Sigmoid colon (tissue), 4 donors: ENCODE measurements at regions not wholly inside any gene's neighbourhood (a gene's known extent, or its start where the extent isn't known, plus 50 kb on each side); places are given as distances from the start of the nearest gene placed in this dataset.
"Not testable (repeated sequence)": the region's sequence is repeated elsewhere in the genome, so short reads cannot be mapped to it uniquely, and the experiment has no call there.

Experiments
- CTCF ChIP-seq, 4 experiments: fragments of 450-650 bp in 3 of 4; fragments of 200-600 bp in 1 of 4; IDR thresholded peaks; one replicate each; pipeline ENCODE4 v1.5.1; 2016 to 2019; ENCODE audit warnings: antibody characterized with exemption in 4 of 4, mild to moderate bottlenecking in 3 of 4, moderate library complexity in 2 of 4
- EP300 ChIP-seq, 4 donors: sonication (generic); formaldehyde crosslinking; IDR thresholded peaks; one replicate each; pipeline ENCODE4 v1.6.1; 2017; ENCODE audit warnings: antibody characterized with exemption in 4 of 4
- POLR2A ChIP-seq, 2 donors: fragments of 450-650 bp; IDR thresholded peaks; one replicate each; pipeline ENCODE4 v1.6.1; 2016; ENCODE audit warnings: antibody characterized with exemption in 2 of 2, mild to moderate bottlenecking in 2 of 2, moderate library complexity in 2 of 2

GRCh38 chr15:22284795-22285420 lies 173.8 kb upstream of the GOLGA6L22 start:
- TF ChIP-seq CTCF, EP300, POLR2A (IDR thresholded peaks at IDR 0.05): not testable (repeated sequence)
